ENCODE measurements at regions not wholly inside any gene's neighbourhood (a gene's known extent, or its start where the extent isn't known, plus 50 kb on each side); places are given as distances from the start of the nearest gene placed in this dataset.

DNA sequence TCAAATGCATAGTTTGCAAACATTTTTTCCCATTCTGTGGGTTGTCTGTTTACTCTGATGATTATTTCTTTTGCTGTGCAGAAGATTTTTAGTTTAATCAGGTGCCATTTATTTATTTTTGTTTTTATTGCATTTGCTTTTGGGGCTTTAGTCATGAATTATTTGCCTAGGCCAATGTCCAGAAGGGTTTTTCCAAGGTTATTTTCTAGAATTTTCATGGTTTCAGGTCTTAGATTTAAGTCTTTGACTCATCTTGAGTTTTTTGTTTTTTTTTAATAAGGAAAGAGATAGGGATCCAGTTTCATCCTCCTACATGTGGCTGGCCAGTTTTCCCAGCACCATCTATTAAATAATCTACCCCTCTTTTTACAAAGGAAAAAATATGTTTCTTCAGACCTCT is 57.2 kb upstream of the TMEM260 start:
- DNase-seq (ENCODE audit: low read depth) = no peak
- TF ChIP-seq, protein P1, sequence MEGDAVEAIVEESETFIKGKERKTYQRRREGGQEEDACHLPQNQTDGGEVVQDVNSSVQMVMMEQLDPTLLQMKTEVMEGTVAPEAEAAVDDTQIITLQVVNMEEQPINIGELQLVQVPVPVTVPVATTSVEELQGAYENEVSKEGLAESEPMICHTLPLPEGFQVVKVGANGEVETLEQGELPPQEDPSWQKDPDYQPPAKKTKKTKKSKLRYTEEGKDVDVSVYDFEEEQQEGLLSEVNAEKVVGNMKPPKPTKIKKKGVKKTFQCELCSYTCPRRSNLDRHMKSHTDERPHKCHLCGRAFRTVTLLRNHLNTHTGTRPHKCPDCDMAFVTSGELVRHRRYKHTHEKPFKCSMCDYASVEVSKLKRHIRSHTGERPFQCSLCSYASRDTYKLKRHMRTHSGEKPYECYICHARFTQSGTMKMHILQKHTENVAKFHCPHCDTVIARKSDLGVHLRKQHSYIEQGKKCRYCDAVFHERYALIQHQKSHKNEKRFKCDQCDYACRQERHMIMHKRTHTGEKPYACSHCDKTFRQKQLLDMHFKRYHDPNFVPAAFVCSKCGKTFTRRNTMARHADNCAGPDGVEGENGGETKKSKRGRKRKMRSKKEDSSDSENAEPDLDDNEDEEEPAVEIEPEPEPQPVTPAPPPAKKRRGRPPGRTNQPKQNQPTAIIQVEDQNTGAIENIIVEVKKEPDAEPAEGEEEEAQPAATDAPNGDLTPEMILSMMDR (conservative IDR thresholded peaks at IDR 0.05; ENCODE audit: low read depth, low read length) = no peak

DNA sequence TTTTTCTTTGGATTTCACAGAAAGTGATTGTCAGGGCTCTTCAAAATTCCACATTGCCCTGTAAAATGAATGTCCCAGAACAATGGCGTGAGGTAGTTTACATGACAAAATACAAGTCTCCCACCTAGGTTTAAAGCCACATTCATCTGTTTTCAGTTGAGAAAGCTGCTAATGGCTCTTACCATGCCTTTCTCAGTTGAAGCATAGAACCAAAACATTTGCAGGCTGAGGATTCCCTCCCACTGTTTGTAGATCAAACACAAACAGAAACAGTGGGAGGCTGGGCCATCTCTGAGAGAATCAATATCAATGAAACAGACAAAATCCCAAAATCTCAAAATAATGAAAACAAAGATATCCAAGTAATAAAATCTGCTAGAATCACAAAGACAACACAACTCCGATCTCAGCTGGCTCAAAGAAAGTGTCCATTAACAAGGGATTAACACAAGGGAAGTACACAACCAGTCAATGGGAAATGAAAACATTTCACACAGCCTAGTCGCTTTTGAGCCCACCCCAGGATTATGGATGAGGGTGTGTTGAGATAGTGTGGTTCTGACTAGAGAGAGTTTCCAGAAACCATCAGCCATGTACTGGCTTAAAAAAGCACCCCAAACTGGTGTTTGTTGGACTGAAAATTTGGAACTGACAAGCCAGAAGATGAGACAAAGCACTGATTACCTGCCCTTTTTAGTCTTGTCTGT is 54.5 kb upstream of the TMEM260 start:
- H3K4me3 ChIP-seq (ENCODE audit: low read depth, low read length) = no peak overlapping the region
- no peak for DNase-seq (ENCODE audit: low read depth)
- TF ChIP-seq, protein P1 (conservative IDR thresholded peaks at IDR 0.05; ENCODE audit: low read depth, low read length) = no peak

More for the DNA sequence above, 57.2 kb upstream of the TMEM260 start:
- no peak overlapping the region for H3K4me3 ChIP-seq (ENCODE audit: low read depth, low read length)

DNA sequence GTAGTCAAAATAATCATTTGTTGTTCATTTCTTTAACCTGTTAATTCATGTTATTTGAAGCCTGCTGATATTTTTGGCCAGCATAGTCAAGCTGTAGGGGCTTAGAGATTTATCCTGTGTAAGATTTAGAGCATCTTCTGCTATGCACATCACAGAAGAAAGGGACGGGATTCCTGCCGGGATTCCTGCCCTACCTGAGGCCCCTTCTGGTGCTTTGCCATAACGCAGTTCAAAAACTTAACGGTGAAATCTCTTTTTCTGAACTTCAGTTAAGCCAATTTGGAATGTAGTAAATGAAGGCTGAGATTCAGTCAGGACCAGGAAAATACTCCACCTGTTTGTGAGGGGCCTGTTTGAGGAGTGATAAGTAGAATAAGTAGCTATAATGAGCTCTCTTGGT is 50.7 kb upstream of the TMEM260 start:
- TF ChIP-seq, protein P1 (conservative IDR thresholded peaks at IDR 0.05; ENCODE audit: low read depth, low read length) = no peak
- no peak overlapping the region for H3K4me3 ChIP-seq (ENCODE audit: low read depth, low read length)
- DNase-seq (ENCODE audit: low read depth) = no peak
